HG02938 (cell line): ENCODE measurements at regions not wholly inside any gene's neighbourhood (a gene's known extent, or its start where the extent isn't known, plus 50 kb on each side); places are given as distances from the start of the nearest gene placed in this dataset.

Experiments
- ATAC-seq: cut with Tn5 transposase; IDR thresholded peaks from one replicate; pipeline ENCODE4 v1.9.1; 2021; ENCODE audit warnings: mild to moderate bottlenecking, moderate library complexity; ENCODE audit not compliant: unreplicated experiment

DNA sequence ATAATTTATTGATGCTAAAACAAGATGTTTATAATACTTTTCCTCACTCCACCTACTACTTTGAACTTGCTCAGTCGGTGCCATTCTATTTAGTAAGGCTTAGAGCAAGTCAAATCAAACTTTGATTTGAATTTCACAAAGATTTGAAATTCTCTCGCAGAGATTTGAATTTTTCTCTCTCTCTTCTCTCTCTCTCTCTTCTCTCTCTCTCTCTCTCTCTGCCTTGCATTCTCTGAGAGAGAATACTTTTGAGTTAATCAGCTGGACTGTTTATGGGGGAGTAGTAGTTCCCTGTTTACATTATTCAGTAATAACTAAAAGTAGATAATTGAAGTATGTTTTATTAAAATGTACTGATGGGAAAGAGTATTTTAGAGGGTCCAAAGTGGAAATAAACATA is 488.5 kb upstream of the ANKRD30A start:
- no peak for ATAC-seq

GRCh38 chr10:36636285-36636839 is 489.0 kb upstream of the ANKRD30A start:
- ATAC-seq = no peak

DNA sequence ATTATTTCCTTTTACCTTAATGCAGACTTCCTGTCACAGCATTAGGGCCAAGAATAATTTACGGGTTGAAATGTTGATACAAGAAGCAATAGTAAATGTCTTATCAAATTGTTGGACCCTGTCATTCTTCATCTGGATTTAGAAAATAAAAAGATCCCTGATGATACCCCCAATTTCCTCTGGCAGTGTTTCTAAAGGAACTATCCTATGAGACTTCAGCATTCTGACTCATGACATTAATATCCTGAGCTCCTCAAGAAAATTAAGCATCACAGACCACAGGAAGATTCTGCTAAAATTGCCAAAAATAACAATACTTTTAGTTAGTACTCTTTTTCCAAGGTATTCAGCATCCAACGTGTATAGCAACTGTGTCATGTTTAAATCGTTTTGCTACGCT is 490.5 kb upstream of the ANKRD30A start:
- no peak for ATAC-seq

DNA sequence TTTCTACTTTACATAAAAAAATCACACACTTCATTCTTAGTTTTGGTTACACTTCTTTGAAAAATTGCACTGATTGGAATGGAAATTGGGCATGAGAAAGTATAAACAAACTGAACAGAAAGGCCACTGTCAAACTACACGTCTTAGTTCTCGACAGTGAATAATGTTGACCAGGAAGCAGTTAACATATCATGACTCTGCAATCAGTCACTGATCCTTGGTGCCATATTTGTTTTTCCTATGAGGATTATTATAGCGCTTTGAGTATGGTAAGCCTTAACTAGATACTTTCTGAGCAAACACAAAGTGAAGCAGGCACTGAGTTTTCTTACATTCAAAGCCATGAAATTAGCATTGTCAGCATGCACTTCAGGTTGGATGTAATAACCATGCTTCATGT is 495.1 kb upstream of the ANKRD30A start:
- ATAC-seq = no peak

- ATAC-seq = no peak
These were observed 495.9 kb upstream of the ANKRD30A start for GRCh38 chr10:36629476-36629875.

DNA sequence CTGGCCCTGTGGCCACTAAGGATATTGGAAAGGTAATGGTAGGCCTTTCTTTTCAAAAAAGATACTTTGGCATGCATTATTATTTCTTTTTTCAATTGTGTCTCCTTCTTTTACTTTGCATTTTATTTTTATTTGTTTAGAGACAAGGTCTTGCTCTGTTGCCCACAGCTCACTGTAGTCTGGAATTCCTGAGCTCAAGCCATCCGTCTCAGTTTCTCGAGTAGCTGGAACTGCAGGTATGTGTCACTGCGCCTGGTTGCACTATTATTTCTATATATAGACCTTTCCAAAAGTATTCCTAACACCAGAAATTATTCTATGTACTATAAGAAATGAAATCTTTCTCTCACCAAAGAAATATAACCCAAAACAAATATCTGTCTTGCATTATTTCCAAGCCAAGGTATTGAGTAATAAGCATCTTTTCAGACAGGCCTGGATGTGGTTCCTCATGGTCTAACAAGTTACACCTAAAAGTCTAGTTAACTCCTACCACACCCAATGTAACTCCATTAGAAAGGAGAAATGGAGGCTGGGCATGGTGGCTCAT is 500.8 kb upstream of the ANKRD30A start:
- ATAC-seq = no peak

- ATAC-seq = no peak
These were observed 504.1 kb upstream of the ANKRD30A start for GRCh38 chr10:36621346-36621745.

DNA sequence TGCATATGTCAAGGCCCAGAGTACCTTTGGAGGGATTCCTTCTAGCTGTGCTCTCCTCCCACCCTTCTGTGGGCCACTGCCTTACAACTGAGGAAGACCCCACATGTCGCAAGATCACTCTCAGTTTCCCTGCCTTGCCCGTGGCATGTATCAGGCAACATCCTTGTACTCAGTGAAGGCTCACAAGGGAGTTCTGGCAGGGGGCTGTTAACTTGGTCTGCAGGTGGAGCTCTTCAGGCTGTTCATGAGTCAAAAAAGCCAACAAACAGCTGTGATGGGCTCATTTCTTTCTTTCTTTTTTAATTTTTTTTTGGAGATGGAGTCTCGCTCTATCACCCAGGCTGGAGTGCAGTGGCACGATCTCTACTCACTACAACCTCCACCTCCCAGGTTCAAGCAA is 513.0 kb upstream of the ANKRD30A start:
- no peak for ATAC-seq

GRCh38 chr10:36608866-36609265 is 516.5 kb upstream of the ANKRD30A start:
- no peak for ATAC-seq

DNA sequence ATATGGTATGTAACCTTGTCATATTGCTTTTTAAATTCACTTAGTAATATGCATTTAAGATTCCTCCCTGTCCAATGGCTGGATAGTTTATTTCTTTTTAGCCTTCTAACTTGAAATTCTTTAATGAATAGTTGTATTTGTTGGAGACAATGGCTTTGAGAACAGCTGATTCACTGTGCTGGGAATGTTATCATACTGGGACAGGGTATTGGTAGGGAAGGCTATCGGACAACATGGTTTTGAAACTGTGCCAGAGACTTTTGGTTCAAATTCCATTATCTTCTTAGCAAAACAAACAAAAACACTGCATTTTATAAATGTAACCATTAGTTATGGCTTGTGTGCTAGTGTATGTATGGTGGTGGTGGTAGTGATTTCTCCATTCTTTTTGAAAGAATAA is 517.1 kb upstream of the ANKRD30A start:
- no peak for ATAC-seq

GRCh38 chr10:36606234-36606839 is 519.1 kb upstream of the ANKRD30A start:
- ATAC-seq = no peak

DNA sequence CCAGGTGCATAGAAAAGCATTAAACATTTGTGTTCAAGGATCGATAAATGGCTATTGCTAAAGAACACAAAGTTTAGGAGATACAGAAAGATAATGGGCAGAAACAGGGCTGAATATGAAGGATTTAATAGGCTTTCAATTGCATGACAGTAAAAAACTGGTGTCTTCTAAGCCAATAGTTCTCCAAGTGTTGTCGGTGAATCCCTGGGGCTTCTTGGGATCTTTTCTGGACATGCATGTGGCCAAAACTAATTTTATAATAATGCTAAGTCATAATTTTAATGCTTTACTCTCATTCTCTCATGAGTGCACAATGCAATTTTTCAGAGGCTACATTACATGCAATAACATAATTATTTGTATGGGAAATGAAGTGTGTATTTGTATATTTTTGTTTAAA is 521.1 kb upstream of the ANKRD30A start:
- no peak for ATAC-seq

GRCh38 chr10:36603688-36604087 is 521.7 kb upstream of the ANKRD30A start:
- ATAC-seq = no peak

DNA sequence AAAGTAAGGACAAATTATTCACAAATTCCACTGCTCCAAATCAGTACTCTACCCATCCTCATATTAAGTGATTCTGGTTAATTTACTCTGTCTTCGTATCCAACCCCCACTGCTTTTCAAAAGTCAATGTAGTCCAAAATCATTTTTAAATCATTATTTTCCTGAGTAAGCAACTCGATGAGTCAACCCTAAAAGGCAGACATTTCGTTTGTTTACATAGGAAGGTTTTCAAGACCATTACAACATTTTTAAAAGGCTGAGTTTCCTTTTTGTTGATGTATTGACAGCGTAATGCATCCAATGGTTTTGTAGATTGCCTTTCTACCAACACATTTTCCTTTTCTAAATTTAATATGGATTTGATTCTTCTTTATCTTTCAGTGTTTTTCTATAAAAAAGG is 523.0 kb upstream of the ANKRD30A start:
- no peak for ATAC-seq

DNA sequence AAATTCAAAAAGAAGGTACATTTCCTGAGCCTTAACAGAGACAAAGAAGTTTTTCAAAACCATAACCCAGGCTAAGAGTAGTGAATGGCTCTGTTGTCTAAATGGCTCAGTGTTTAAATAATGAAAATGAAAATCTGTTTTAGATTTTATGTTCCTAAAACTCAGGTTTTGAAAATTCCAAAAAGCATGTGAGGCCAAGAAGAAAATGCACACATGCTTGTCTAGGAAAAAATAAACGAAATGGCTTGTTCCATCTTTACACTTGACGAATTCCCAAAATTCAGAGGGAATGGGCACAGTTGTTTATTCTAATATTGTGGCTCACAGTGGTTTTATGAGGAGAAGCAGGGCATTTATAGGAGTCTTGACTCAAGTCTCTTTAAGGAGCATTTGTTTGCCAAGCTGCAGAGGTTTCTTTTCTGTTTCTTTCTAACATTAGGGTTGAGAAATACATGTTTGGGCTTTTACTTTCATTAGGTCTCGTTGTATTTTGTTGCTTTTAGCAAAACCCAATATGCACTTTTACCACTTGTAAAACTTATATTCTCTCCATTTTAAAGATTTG is 527.6 kb upstream of the ANKRD30A start:
- ATAC-seq = no peak

- ATAC-seq = no peak
These were observed 532.4 kb upstream of the ANKRD30A start for GRCh38 chr10:36592964-36593363.

DNA sequence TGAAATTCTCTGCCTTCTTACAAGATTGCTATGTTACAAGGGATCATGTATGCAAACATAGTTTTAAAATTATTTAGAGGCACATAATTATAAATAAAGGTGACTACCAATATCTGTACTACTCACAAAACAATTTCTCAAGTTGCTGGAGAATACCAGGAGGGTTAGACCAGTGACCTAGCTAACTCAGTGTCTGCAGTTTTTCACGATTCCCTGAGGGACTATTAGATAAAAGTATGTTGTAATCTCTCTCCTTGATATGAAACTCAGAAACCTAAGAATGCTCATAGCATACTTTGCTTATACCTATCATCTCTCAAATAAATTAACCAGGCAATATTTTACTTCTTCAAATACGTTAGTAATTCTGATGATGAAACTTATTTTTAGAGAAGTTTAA is 534.0 kb upstream of the ANKRD30A start:
- no peak for ATAC-seq

DNA sequence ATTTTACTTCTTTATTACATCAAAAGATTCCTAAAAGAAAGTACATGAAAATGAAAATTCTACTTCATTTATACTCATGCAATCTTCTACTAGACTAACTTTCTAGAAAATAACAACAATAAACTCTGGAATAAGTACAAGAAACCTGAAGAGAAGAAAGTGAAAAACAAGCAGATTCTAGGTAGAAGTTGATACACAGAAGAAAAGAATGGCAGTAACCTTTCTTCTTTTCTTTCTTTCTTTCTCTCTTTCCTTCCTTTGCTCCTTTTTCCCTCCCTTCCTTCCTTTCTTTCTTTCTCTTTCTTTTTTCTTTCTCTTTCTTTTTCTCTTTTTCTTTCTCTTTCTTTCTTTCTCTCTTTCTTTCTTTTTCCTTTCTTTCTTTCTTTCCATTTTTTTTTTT is 541.7 kb upstream of the ANKRD30A start:
- no peak for ATAC-seq

DNA sequence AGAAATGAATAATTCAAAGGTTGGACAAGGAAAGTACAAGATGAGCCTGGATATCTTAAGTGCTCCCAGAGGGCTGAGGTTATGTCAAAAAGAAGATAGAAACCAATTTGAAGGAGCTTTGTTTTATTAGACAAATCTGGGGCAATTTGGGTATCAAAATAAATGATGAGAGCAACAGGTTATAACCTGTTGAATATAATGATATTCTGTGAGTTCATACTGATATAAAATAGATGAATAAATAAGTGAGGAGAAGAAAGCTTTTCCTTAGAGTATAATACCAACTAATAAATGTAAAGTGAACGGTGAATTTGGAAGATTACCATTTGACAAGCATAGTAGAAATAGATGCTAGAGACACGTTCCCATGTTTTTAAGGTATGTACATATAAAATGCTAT is 544.2 kb upstream of the ANKRD30A start:
- ATAC-seq = no peak

DNA sequence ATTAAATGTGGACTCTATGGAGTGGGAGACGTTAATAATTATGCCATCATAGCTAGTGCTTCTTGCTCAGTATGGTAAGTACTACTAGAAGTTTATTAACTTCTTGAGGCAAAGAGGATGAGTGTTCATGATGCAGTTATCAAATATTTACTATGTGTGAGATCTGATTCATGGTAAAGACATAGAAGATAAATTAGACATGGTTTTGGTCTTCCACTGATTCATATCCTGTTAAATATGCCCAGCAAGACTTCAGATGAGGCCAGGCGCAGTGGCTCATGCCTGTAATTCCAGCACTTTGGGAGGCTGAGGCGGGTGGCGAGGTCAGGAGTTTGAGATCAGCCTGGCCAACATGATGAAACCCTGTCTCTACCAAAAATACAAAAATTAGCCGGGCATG is 547.1 kb upstream of the ANKRD30A start:
- ATAC-seq = no peak

- no peak for ATAC-seq
These were observed 548.3 kb upstream of the ANKRD30A start for GRCh38 chr10:36577126-36577525.

GRCh38 chr10:36574207-36574606 is 551.2 kb upstream of the ANKRD30A start:
- ATAC-seq = no peak

DNA sequence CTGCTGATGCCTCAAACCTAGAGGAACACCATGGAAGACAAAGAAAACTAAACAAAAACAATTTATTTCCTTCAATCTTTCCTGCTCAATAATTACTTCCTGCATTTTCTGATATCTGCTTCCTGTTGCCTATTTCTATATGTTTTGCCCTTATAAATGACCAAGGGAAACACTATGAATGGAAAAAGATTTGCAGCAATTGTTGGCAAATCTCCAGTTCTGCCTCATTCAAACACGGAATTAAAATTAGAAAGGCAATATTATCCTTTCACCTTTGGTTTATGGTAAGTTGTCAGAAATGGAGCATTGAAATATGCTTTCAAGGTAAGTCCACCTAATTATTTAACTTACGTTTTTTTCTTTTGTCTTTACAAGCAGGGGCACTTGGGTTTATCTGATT is 552.2 kb upstream of the ANKRD30A start:
- ATAC-seq = no peak
